ENCODE measurements at regions not wholly inside any gene's neighbourhood (a gene's known extent, or its start where the extent isn't known, plus 50 kb on each side); places are given as distances from the start of the nearest gene placed in this dataset.
A peak's percentile ranks its signal among the peaks of the same experiment; 100 is the strongest.
"Not testable (repeated sequence)": the region's sequence is repeated elsewhere in the genome, so short reads cannot be mapped to it uniquely, and the experiment has no call there.

- DNase-seq (ENCODE audit: low spot score), result peak; percentile 70
- in situ Hi-C loops (cut with MboI; ENCODE audit: low pct_unique_long_range_greater_than_20kb, low sequenced_read_pairs, unreplicated experiment), result no loop called here
- no peak for TF ChIP-seq CTCF (IDR thresholded peaks at IDR 0.05; ENCODE audit: extremely low read depth, insufficient read depth, missing control alignments)
These were observed 120.1 kb upstream of the CCND2 start for GRCh38 chr12:4153343-4153892.

GRCh38 chr12:4152145-4152795 is 121.3 kb upstream of the CCND2 start:
- TF ChIP-seq CTCF (IDR thresholded peaks at IDR 0.05; ENCODE audit: extremely low read depth, insufficient read depth, missing control alignments), result no peak
- in situ Hi-C loops (cut with MboI; ENCODE audit: low pct_unique_long_range_greater_than_20kb, low sequenced_read_pairs, unreplicated experiment), result no loop called here
- no peak for DNase-seq (ENCODE audit: low spot score)

- TF ChIP-seq CTCF (IDR thresholded peaks at IDR 0.05; ENCODE audit: extremely low read depth, insufficient read depth, missing control alignments), result no peak
- no peak for DNase-seq (ENCODE audit: low spot score)
- in situ Hi-C loops (cut with MboI; ENCODE audit: low pct_unique_long_range_greater_than_20kb, low sequenced_read_pairs, unreplicated experiment), result no loop called here
These were observed 122.0 kb upstream of the CCND2 start for GRCh38 chr12:4151362-4152121.

GRCh38 chr12:4150355-4150754 is 123.2 kb upstream of the CCND2 start:
- in situ Hi-C loops (cut with MboI; ENCODE audit: low pct_unique_long_range_greater_than_20kb, low sequenced_read_pairs, unreplicated experiment), result not testable (repeated sequence)

GRCh38 chr12:4148418-4149056 is 125.0 kb upstream of the CCND2 start:
- TF ChIP-seq CTCF (IDR thresholded peaks at IDR 0.05; ENCODE audit: extremely low read depth, insufficient read depth, missing control alignments), result no peak
- no peak for DNase-seq (ENCODE audit: low spot score)
- in situ Hi-C loops (cut with MboI; ENCODE audit: low pct_unique_long_range_greater_than_20kb, low sequenced_read_pairs, unreplicated experiment), result no loop called here

More at GRCh38 chr12:4150355-4150754, 123.2 kb upstream of the CCND2 start:
- DNase-seq (ENCODE audit: low spot score), result not testable (repeated sequence)

- no peak for TF ChIP-seq CTCF (IDR thresholded peaks at IDR 0.05; ENCODE audit: extremely low read depth, insufficient read depth, missing control alignments)
- in situ Hi-C loops (cut with MboI; ENCODE audit: low pct_unique_long_range_greater_than_20kb, low sequenced_read_pairs, unreplicated experiment), result no loop called here
- no peak for DNase-seq (ENCODE audit: low spot score)
These were observed 126.5 kb upstream of the CCND2 start for GRCh38 chr12:4147031-4147481.
